WTC11 (cell line): ENCODE measurements at regions not wholly inside any gene's neighbourhood (a gene's known extent, or its start where the extent isn't known, plus 50 kb on each side); places are given as distances from the start of the nearest gene placed in this dataset.

Experiments
- ATAC-seq: fragments of 200-7000 bp; cut with Tn5 transposase; 2 replicates; pipeline ENCODE4 v1.10.0; 2021; ENCODE audit warnings: mild to moderate bottlenecking, moderate library complexity
- CTCF ChIA-PET: fragments of 300-600 bp; sonication (Branson Sonifier 250); formaldehyde crosslinking; loops from one replicate; lab custom pipeline; 2021; ENCODE audit warnings: antibody characterized with exemption; lab: Charles Lee
- POLR2A ChIA-PET: fragments of 350-600 bp; sonication (Branson Sonifier 250); formaldehyde crosslinking; loops from one replicate; lab custom pipeline; 2021; ENCODE audit warnings: antibody characterized with exemption; lab: Charles Lee
- DNase-seq: peaks from one replicate; pipeline ENCODE4 v3.0.0; 2021; ENCODE audit warnings: low spot score
- H3K27ac Mint-ChIP-seq: 2 replicates; pipeline ENCODE4 v1.8.0; 2021; ENCODE audit warnings: mixed read lengths
- H3K27me3 Mint-ChIP-seq: 2 replicates; pipeline ENCODE4 v1.8.0; 2021; ENCODE audit warnings: low read depth, mild to moderate bottlenecking, moderate library complexity, mixed read lengths
- H3K36me3 Mint-ChIP-seq: 2 replicates; pipeline ENCODE4 v1.8.0; 2021; ENCODE audit warnings: mixed read lengths
- H3K4me1 Mint-ChIP-seq: 2 replicates; pipeline ENCODE4 v1.8.0; 2022; ENCODE audit warnings: mixed read lengths
- H3K4me3 Mint-ChIP-seq: 2 replicates; pipeline ENCODE4 v1.8.0; 2021; ENCODE audit warnings: mild to moderate bottlenecking, moderate library complexity, mixed read lengths
- H3K9me3 Mint-ChIP-seq: 2 replicates; pipeline ENCODE4 v1.8.0; 2021; ENCODE audit warnings: mixed read lengths
- GABPB1 ChIP-seq: sonication (generic); formaldehyde crosslinking; IDR thresholded peaks from 2 replicates; pipeline ENCODE4 v1.8.1; 2023; ENCODE audit warnings: mild to moderate bottlenecking, missing genetic modification reagents
- MXD4 ChIP-seq: fragments of 250-450 bp; sonication (Bioruptor Pico); IDR thresholded peaks from 2 replicates; pipeline ENCODE4 v1.8.0; 2021; ENCODE audit warnings: mild to moderate bottlenecking, moderate library complexity, borderline replicate concordance
- NFATC4 ChIP-seq: fragments of 250-450 bp; sonication (Bioruptor Pico); IDR thresholded peaks from 2 replicates; pipeline ENCODE4 v1.9.0; 2021; ENCODE audit warnings: mild to moderate bottlenecking
- SMAD3 ChIP-seq: sonication (generic); formaldehyde crosslinking; IDR thresholded peaks from 2 replicates; pipeline ENCODE4 v1.8.0; 2022; ENCODE audit warnings: missing genetic modification reagents, mild to moderate bottlenecking, borderline replicate concordance
- SOX15 ChIP-seq: fragments of 250-450 bp; sonication (Bioruptor Pico); IDR thresholded peaks from 2 replicates; pipeline ENCODE4 v1.9.0; 2021; ENCODE audit warnings: mild to moderate bottlenecking
- TCF7 ChIP-seq: sonication (generic); formaldehyde crosslinking; IDR thresholded peaks from 2 replicates; pipeline ENCODE4 v1.8.0; 2022; ENCODE audit warnings: mild to moderate bottlenecking, low read depth, missing genetic modification reagents, moderate library complexity
- TP53 ChIP-seq: sonication (generic); formaldehyde crosslinking; IDR thresholded peaks from 2 replicates; pipeline ENCODE4 v1.8.1; 2023; ENCODE audit warnings: mild to moderate bottlenecking, missing genetic modification reagents
- ZNF232 ChIP-seq: sonication (generic); formaldehyde crosslinking; IDR thresholded peaks from 2 replicates; pipeline ENCODE4 v1.8.0; 2022; ENCODE audit warnings: mild to moderate bottlenecking, missing genetic modification reagents
- ZNF416 ChIP-seq: fragments of 250-450 bp; sonication (Bioruptor Pico); IDR thresholded peaks from 2 replicates; pipeline ENCODE4 v1.9.0; 2021; ENCODE audit warnings: mild to moderate bottlenecking, inconsistent platforms
- TF ChIP-seq, protein P1 (sequence below): sonication (generic); formaldehyde crosslinking; IDR thresholded peaks from 2 replicates; pipeline ENCODE4 v1.8.1; 2023; ENCODE audit warnings: mild to moderate bottlenecking, missing genetic modification reagents
- TF ChIP-seq, protein P2 (sequence below): sonication (generic); formaldehyde crosslinking; IDR thresholded peaks from 2 replicates; pipeline ENCODE4 v1.8.0; 2022; ENCODE audit warnings: missing genetic modification reagents
- TF ChIP-seq, protein P3 (sequence below): sonication (generic); formaldehyde crosslinking; IDR thresholded peaks from 2 replicates; pipeline ENCODE4 v1.8.0; 2023; ENCODE audit warnings: mild to moderate bottlenecking, missing genetic modification reagents
- TF ChIP-seq, protein P4 (sequence below): sonication (generic); formaldehyde crosslinking; IDR thresholded peaks from 2 replicates; pipeline ENCODE4 v1.8.1; 2022; ENCODE audit warnings: low read depth, missing genetic modification reagents, borderline replicate concordance
- TF ChIP-seq, protein P5 (sequence below): sonication (generic); formaldehyde crosslinking; IDR thresholded peaks from 2 replicates; pipeline ENCODE4 v1.8.0; 2022; ENCODE audit warnings: mild to moderate bottlenecking, missing genetic modification reagents
- TF ChIP-seq, protein P6 (sequence below): sonication (generic); formaldehyde crosslinking; IDR thresholded peaks from 2 replicates; pipeline ENCODE4 v1.8.0; 2022; ENCODE audit warnings: mild to moderate bottlenecking, missing genetic modification reagents
- TF ChIP-seq, protein P7 (sequence below): fragments of 250-450 bp; sonication (Bioruptor Pico); IDR thresholded peaks from 2 replicates; pipeline ENCODE4 v1.9.0; 2021; ENCODE audit warnings: mild to moderate bottlenecking, borderline replicate concordance
- TF ChIP-seq, protein P8 (sequence below): sonication (generic); formaldehyde crosslinking; IDR thresholded peaks from 2 replicates; pipeline ENCODE4 v1.8.1; 2023; ENCODE audit warnings: mild to moderate bottlenecking, missing genetic modification reagents, moderate library complexity

DNA sequence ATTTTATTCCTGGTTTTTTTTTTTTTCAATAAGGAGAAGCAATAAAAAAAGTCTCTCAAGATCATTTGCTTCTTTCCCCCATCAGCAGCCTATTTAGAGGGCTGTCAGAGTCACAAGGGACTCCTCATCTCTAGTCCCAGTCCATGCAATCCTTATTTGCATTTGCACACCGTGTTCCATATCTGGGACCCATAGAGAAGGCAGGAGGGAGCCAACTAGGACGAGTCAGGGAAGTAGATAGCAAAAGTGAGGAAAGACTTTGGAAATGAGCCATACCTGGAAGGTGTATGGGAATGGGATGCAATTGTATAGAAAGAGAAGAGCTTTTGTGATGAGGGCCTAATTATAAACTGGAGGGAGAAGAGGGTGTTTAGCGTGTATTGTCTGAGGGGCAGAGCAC lies 160.0 kb downstream of the PIK3R1 start:
- H3K4me3 Mint-ChIP-seq: no peak overlapping the region
- ATAC-seq: no peak
- ChIA-PET POLR2A (no interaction called here), CTCF (no interaction called here)
- H3K27me3 Mint-ChIP-seq: no peaks in the 10 kb centered on the region
- peaks cover 5% of the 10 kb centered on the region for H3K36me3 Mint-ChIP-seq
- no peak for DNase-seq
- H3K4me1 Mint-ChIP-seq: peaks cover 27% of the 10 kb centered on the region
- peaks cover 9% of the 10 kb centered on the region for H3K9me3 Mint-ChIP-seq
- TF ChIP-seq, protein P1, sequence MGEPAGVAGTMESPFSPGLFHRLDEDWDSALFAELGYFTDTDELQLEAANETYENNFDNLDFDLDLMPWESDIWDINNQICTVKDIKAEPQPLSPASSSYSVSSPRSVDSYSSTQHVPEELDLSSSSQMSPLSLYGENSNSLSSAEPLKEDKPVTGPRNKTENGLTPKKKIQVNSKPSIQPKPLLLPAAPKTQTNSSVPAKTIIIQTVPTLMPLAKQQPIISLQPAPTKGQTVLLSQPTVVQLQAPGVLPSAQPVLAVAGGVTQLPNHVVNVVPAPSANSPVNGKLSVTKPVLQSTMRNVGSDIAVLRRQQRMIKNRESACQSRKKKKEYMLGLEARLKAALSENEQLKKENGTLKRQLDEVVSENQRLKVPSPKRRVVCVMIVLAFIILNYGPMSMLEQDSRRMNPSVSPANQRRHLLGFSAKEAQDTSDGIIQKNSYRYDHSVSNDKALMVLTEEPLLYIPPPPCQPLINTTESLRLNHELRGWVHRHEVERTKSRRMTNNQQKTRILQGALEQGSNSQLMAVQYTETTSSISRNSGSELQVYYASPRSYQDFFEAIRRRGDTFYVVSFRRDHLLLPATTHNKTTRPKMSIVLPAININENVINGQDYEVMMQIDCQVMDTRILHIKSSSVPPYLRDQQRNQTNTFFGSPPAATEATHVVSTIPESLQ (CRISPR knock-in tag): no peak
- no peak for TF ChIP-seq TCF7 (CRISPR knock-in tag)
- TF ChIP-seq, protein P2, sequence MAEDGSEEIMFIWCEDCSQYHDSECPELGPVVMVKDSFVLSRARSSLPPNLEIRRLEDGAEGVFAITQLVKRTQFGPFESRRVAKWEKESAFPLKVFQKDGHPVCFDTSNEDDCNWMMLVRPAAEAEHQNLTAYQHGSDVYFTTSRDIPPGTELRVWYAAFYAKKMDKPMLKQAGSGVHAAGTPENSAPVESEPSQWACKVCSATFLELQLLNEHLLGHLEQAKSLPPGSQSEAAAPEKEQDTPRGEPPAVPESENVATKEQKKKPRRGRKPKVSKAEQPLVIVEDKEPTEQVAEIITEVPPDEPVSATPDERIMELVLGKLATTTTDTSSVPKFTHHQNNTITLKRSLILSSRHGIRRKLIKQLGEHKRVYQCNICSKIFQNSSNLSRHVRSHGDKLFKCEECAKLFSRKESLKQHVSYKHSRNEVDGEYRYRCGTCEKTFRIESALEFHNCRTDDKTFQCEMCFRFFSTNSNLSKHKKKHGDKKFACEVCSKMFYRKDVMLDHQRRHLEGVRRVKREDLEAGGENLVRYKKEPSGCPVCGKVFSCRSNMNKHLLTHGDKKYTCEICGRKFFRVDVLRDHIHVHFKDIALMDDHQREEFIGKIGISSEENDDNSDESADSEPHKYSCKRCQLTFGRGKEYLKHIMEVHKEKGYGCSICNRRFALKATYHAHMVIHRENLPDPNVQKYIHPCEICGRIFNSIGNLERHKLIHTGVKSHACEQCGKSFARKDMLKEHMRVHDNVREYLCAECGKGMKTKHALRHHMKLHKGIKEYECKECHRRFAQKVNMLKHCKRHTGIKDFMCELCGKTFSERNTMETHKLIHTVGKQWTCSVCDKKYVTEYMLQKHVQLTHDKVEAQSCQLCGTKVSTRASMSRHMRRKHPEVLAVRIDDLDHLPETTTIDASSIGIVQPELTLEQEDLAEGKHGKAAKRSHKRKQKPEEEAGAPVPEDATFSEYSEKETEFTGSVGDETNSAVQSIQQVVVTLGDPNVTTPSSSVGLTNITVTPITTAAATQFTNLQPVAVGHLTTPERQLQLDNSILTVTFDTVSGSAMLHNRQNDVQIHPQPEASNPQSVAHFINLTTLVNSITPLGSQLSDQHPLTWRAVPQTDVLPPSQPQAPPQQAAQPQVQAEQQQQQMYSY (CRISPR knock-in tag): no peak
- TF ChIP-seq, protein P3, sequence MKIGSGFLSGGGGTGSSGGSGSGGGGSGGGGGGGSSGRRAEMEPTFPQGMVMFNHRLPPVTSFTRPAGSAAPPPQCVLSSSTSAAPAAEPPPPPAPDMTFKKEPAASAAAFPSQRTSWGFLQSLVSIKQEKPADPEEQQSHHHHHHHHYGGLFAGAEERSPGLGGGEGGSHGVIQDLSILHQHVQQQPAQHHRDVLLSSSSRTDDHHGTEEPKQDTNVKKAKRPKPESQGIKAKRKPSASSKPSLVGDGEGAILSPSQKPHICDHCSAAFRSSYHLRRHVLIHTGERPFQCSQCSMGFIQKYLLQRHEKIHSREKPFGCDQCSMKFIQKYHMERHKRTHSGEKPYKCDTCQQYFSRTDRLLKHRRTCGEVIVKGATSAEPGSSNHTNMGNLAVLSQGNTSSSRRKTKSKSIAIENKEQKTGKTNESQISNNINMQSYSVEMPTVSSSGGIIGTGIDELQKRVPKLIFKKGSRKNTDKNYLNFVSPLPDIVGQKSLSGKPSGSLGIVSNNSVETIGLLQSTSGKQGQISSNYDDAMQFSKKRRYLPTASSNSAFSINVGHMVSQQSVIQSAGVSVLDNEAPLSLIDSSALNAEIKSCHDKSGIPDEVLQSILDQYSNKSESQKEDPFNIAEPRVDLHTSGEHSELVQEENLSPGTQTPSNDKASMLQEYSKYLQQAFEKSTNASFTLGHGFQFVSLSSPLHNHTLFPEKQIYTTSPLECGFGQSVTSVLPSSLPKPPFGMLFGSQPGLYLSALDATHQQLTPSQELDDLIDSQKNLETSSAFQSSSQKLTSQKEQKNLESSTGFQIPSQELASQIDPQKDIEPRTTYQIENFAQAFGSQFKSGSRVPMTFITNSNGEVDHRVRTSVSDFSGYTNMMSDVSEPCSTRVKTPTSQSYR (CRISPR knock-in tag): no peak
- TF ChIP-seq, protein P4, sequence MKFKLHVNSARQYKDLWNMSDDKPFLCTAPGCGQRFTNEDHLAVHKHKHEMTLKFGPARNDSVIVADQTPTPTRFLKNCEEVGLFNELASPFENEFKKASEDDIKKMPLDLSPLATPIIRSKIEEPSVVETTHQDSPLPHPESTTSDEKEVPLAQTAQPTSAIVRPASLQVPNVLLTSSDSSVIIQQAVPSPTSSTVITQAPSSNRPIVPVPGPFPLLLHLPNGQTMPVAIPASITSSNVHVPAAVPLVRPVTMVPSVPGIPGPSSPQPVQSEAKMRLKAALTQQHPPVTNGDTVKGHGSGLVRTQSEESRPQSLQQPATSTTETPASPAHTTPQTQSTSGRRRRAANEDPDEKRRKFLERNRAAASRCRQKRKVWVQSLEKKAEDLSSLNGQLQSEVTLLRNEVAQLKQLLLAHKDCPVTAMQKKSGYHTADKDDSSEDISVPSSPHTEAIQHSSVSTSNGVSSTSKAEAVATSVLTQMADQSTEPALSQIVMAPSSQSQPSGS: no peak
- TF ChIP-seq, protein P5, sequence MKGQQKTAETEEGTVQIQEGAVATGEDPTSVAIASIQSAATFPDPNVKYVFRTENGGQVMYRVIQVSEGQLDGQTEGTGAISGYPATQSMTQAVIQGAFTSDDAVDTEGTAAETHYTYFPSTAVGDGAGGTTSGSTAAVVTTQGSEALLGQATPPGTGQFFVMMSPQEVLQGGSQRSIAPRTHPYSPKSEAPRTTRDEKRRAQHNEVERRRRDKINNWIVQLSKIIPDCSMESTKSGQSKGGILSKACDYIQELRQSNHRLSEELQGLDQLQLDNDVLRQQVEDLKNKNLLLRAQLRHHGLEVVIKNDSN (CRISPR knock-in tag): no peak
- no peak for TF ChIP-seq TP53 (CRISPR knock-in tag)
- TF ChIP-seq, protein P6, sequence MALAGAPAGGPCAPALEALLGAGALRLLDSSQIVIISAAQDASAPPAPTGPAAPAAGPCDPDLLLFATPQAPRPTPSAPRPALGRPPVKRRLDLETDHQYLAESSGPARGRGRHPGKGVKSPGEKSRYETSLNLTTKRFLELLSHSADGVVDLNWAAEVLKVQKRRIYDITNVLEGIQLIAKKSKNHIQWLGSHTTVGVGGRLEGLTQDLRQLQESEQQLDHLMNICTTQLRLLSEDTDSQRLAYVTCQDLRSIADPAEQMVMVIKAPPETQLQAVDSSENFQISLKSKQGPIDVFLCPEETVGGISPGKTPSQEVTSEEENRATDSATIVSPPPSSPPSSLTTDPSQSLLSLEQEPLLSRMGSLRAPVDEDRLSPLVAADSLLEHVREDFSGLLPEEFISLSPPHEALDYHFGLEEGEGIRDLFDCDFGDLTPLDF (CRISPR knock-in tag): no peak
- no peak for TF ChIP-seq NFATC4 (CRISPR knock-in tag)
- TF ChIP-seq MXD4: no peak
- no peak for TF ChIP-seq ZNF232 (CRISPR knock-in tag)
- no peak for TF ChIP-seq GABPB1
- TF ChIP-seq, all 79 proteins: peak for 0
- no peak overlapping the region for H3K27ac Mint-ChIP-seq

DNA sequence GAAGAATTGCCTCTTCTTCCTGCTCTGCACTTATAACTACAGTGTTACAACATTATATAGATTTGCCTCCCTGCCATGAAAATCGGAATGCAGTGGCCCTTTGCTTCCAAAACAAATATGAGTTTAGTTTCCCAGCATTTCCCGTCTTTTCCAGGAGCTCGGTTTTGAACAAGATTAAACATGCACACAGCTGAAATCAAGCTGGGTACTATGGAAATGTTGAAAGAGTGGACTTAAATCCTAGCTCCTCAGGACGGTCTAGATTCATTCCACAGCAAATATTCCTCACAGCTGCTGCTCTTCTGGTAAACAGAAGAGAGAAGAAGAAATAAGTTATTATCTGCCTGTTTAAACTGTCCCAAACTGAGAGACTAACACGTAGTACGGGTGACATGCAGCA lies 161.4 kb downstream of the PIK3R1 start:
- CTCF ChIA-PET: no interaction called here
- ATAC-seq (no peak), DNase-seq (no peak)
- Mint-ChIP-seq H3K27me3 (no peaks in the 10 kb centered on the region), H3K9me3 (peaks cover 9% of the 10 kb centered on the region), H3K27ac (no peak overlapping the region), H3K36me3 (peaks cover 5% of the 10 kb centered on the region), H3K4me1 (peaks cover 26% of the 10 kb centered on the region), H3K4me3 (no peak overlapping the region)
- POLR2A ChIA-PET: no interaction called here
- TF ChIP-seq, protein P7, sequence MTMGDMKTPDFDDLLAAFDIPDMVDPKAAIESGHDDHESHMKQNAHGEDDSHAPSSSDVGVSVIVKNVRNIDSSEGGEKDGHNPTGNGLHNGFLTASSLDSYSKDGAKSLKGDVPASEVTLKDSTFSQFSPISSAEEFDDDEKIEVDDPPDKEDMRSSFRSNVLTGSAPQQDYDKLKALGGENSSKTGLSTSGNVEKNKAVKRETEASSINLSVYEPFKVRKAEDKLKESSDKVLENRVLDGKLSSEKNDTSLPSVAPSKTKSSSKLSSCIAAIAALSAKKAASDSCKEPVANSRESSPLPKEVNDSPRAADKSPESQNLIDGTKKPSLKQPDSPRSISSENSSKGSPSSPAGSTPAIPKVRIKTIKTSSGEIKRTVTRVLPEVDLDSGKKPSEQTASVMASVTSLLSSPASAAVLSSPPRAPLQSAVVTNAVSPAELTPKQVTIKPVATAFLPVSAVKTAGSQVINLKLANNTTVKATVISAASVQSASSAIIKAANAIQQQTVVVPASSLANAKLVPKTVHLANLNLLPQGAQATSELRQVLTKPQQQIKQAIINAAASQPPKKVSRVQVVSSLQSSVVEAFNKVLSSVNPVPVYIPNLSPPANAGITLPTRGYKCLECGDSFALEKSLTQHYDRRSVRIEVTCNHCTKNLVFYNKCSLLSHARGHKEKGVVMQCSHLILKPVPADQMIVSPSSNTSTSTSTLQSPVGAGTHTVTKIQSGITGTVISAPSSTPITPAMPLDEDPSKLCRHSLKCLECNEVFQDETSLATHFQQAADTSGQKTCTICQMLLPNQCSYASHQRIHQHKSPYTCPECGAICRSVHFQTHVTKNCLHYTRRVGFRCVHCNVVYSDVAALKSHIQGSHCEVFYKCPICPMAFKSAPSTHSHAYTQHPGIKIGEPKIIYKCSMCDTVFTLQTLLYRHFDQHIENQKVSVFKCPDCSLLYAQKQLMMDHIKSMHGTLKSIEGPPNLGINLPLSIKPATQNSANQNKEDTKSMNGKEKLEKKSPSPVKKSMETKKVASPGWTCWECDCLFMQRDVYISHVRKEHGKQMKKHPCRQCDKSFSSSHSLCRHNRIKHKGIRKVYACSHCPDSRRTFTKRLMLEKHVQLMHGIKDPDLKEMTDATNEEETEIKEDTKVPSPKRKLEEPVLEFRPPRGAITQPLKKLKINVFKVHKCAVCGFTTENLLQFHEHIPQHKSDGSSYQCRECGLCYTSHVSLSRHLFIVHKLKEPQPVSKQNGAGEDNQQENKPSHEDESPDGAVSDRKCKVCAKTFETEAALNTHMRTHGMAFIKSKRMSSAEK (CRISPR knock-in tag): no peak
- TF ChIP-seq, protein P8, sequence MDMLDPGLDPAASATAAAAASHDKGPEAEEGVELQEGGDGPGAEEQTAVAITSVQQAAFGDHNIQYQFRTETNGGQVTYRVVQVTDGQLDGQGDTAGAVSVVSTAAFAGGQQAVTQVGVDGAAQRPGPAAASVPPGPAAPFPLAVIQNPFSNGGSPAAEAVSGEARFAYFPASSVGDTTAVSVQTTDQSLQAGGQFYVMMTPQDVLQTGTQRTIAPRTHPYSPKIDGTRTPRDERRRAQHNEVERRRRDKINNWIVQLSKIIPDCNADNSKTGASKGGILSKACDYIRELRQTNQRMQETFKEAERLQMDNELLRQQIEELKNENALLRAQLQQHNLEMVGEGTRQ (CRISPR knock-in tag): no peak
- no peak for TF ChIP-seq GABPB1
- no peak for TF ChIP-seq SOX15
- TF ChIP-seq SMAD3 (CRISPR knock-in tag): no peak
- no peak for TF ChIP-seq ZNF416 (CRISPR knock-in tag)
